ENCODE measurements at regions not wholly inside any gene's neighbourhood (a gene's known extent, or its start where the extent isn't known, plus 50 kb on each side); places are given as distances from the start of the nearest gene placed in this dataset.

GRCh38 chr2:153068052-153068451 lies 349.6 kb downstream of the ARL6IP6 start:
- no peak for TF ChIP-seq CTCF (IDR thresholded peaks at IDR 0.05)
- TF ChIP-seq POLR2A (IDR thresholded peaks at IDR 0.05), result no peak
